ENCODE measurements at regions not wholly inside any gene's neighbourhood (a gene's known extent, or its start where the extent isn't known, plus 50 kb on each side); places are given as distances from the start of the nearest gene placed in this dataset.

DNA sequence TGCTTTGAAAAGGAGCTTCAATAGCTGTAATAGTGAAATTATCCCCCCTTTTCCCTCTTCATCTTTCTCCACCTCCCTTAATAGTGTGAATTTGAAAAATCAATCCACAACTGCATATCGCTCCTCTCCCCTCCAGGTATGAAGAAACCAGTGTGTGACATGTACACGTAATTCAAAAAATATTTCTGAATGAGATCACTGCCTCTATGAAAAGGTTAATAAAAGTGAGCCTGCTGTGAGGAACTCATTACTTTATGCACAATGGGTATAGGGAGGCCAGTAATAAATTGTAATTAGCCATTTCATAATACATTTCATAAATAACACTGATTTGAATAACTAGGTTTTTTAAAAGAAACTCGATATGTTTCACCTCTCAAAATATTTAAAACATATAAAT lies 209.0 kb upstream of the KYNU start:
- no peaks in the 10 kb centered on the region for H3K9me3 ChIP-seq (ENCODE audit: insufficient read depth in 2 of 2, low read depth in 1 of 2, low read length in 1 of 2)
- H4K8ac ChIP-seq (ENCODE audit: extremely low read depth, insufficient read depth, low read length), result no peak overlapping the region
- no peaks in the 10 kb centered on the region for H3K36me3 ChIP-seq (ENCODE audit: control insufficient read depth in 2 of 4, insufficient read depth in 4 of 4, low read length in 3 of 4)
- CTCF ChIA-PET (ENCODE audit: partially characterized antibody), result no interaction called here
- no peaks in the 10 kb centered on the region for H3K79me1 ChIP-seq (ENCODE audit: low read depth, low read length)
- H3K23me2 ChIP-seq (ENCODE audit: low read depth, low read length), result no peaks in the 10 kb centered on the region
- H2BK12ac ChIP-seq (ENCODE audit: low read depth, low read length), result no peak overlapping the region
- H3K23ac ChIP-seq (ENCODE audit: insufficient read length), result no peak overlapping the region
- no peak overlapping the region for H3K4me2 ChIP-seq (ENCODE audit: insufficient read depth in 1 of 2, low read depth in 2 of 2, low read length in 2 of 2)
- H3K4ac ChIP-seq (replicated peaks; ENCODE audit: insufficient read length, low read depth, low read length), result no peak overlapping the region
- H2BK5ac ChIP-seq (ENCODE audit: low read depth, low read length), result no peak overlapping the region
- no peak overlapping the region for H2BK20ac ChIP-seq (ENCODE audit: low read length)
- H3K9ac ChIP-seq (replicated peaks in 1 of 4; ENCODE audit: extremely low read depth in 1 of 4, low read depth in 3 of 4, low read length in 3 of 4), result no peak overlapping the region
- H2AFZ ChIP-seq (ENCODE audit: low read length), result no peak overlapping the region
- no peak overlapping the region for H3K14ac ChIP-seq (ENCODE audit: insufficient read length)
- no peak for TF ChIP-seq HDAC2 (IDR thresholded peaks at IDR 0.05; ENCODE audit: borderline replicate concordance in 1 of 2, low read depth in 2 of 2, low read length in 2 of 2)
- TF ChIP-seq TCF12 (IDR thresholded peaks at IDR 0.05; ENCODE audit: low read depth, low read length), result no peak
- no peak for TF ChIP-seq PHF8 (conservative IDR thresholded peaks at IDR 0.05; ENCODE audit: low read depth, low read length)
- H3K18ac ChIP-seq (ENCODE audit: extremely low read depth, low read length), result no peak overlapping the region
- H4K91ac ChIP-seq (replicated peaks; ENCODE audit: insufficient read length, low read length), result no peak overlapping the region
- H3K4me3 ChIP-seq (ENCODE audit: extremely low read depth in 1 of 4, insufficient read depth in 2 of 4, low read depth in 3 of 4, low read length in 4 of 4), result no peak overlapping the region
- H3K27me3 ChIP-seq (replicated peaks in 1 of 4; ENCODE audit: control insufficient read depth in 3 of 4, extremely low read depth in 1 of 4, insufficient read depth in 3 of 4, low read length in 3 of 4), result no peaks in the 10 kb centered on the region
- FAIRE-seq (no peak), DNase-seq (ENCODE audit: low read depth in 1 of 2, low spot score in 2 of 2) (no peak)
- WGBS, 2 experiments (ENCODE audit: extremely low coverage in 1 of 2, insufficient coverage in 1 of 2, insufficient read length in 1 of 2, insufficient replicate concordance in 2 of 2, low coverage in 1 of 2, low lambda C conversion rate in 2 of 2, missing lambda C conversion rate in 1 of 2), result 97% methylated on average over 3 of the region's 3 CpGs; no CpG with 5 or more reads in 1 of the 2 experiments
- no peaks in the 10 kb centered on the region for H3K79me2 ChIP-seq (ENCODE audit: control insufficient read depth in 1 of 2, insufficient read depth in 2 of 2, low read length in 2 of 2)
- POLR2A ChIA-PET (ENCODE audit: partially characterized antibody), result no interaction called here
- H3K27ac ChIP-seq (ENCODE audit: low read depth, low read length), result no peak overlapping the region
- no peak overlapping the region for H4K5ac ChIP-seq (ENCODE audit: insufficient read length, low read depth, low read length)
- H4K20me1 ChIP-seq (replicated peaks in 1 of 2; ENCODE audit: control insufficient read depth in 1 of 2, insufficient read depth in 2 of 2, low read length in 2 of 2), result no peaks in the 10 kb centered on the region
- H3K56ac ChIP-seq (replicated peaks; ENCODE audit: insufficient read length, low read depth, low read length), result no peak overlapping the region
- no peak overlapping the region for H2BK120ac ChIP-seq (replicated peaks; ENCODE audit: low read depth, low read length)
- H3K4me1 ChIP-seq (replicated peaks in 1 of 4; ENCODE audit: control insufficient read depth in 3 of 4, insufficient read depth in 4 of 4, low read length in 3 of 4), result no peaks in the 10 kb centered on the region
- H2AK5ac ChIP-seq (ENCODE audit: low read depth, low read length), result no peak overlapping the region
- no peak overlapping the region for H2BK15ac ChIP-seq (ENCODE audit: low read length)

Data from H1 (cell line).